SK-N-MC (cell line): ENCODE measurements at regions not wholly inside any gene's neighbourhood (a gene's known extent, or its start where the extent isn't known, plus 50 kb on each side); places are given as distances from the start of the nearest gene placed in this dataset.

Experiments used
- FOXP2 ChIP-seq: optimal IDR thresholded peaks from 2 replicates; pipeline ENCODE3; 2011; ENCODE audit warnings: mild to moderate bottlenecking, moderate library complexity; ENCODE audit not compliant: insufficient read depth; ENCODE audit errors: extremely low read length, control extremely low read depth
- POLR2AphosphoS5 ChIP-seq: IDR thresholded peaks from 2 replicates; pipeline ENCODE4 v1.6.1; 2012; ENCODE audit warnings: mild to moderate bottlenecking, low read depth, low read length, borderline replicate concordance

DNA sequence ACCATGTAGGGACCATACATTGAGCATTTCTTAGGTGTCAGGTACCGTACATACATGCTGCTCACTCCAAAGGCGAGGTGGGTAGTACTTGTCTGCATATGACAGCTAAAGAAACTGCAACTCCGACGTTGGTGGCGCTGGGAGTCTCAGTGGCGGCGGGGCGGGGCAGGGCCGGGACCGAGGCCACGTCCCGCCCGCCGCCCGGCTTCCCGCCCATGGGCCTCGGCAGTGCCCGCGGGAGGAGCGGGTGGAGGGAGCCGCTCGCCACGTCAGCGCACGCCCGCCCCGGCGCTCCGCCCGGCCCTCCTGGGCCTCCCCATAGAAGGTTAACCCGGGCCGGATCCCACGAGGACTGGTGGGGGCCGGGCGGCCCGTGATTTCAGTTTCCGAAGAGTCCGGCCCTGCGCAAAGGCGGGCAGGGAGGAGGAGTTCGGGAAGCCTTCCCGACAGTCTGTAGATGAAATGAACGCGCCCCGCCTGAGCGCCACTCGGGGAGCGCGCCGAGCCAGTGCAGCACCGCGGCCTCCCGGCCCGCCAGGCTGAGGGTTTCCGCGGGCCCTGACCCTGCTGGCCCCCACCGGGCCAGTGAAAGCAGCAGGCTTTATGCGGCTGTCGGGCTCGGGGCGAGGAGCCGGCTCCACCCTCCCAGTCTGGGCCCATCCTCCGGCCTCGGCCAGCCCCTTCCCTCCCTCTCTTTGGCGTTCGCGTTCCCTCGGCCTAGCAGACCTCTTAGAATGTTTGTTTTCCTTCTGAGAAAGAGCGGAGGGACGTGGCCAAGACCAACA lies 119.9 kb upstream of the JUN start:
- TF ChIP-seq POLR2AphosphoS5 (peak; percentile 29; the same call in 1 of the 2 replicates), FOXP2 (no peak)
